Astrocyte (in vitro differentiated cells and primary cell): ENCODE measurements at regions not wholly inside any gene's neighbourhood (a gene's known extent, or its start where the extent isn't known, plus 50 kb on each side); places are given as distances from the start of the nearest gene placed in this dataset.

Experiments
- DNase-seq: peaks from one replicate; pipeline ENCODE4 v3.0.0-alpha.2; 2010; ENCODE audit warnings: low read depth
- FAIRE-seq: peaks from 2 replicates; lab custom pipeline; 2011; peaks lifted over from hg19 to GRCh38; lab: Jason Lieb, UNC
- H2AFZ ChIP-seq: 2 replicates; pipeline ENCODE4 v1.6.0; 2012; ENCODE audit warnings: low read depth, low read length, inconsistent platforms
- H3K27ac ChIP-seq: 2 replicates; pipeline ENCODE4 v1.5.1; 2011; ENCODE audit warnings: low read depth, low read length, inconsistent platforms
- H3K27me3 ChIP-seq: 2 replicates; pipeline ENCODE4 v1.6.0; 2011; ENCODE audit warnings: low read length, inconsistent platforms; ENCODE audit not compliant: insufficient read depth
- H3K36me3 ChIP-seq: 2 replicates; pipeline ENCODE4 v1.5.1; 2011; ENCODE audit warnings: low read length, inconsistent platforms; ENCODE audit not compliant: insufficient read depth
- H3K4me1 ChIP-seq: 2 replicates; pipeline ENCODE4 v1.5.1; 2011; ENCODE audit warnings: low read length, inconsistent platforms; ENCODE audit not compliant: insufficient read depth
- H3K4me2 ChIP-seq: 2 replicates; pipeline ENCODE4 v1.6.0; 2012; ENCODE audit warnings: low read length, inconsistent platforms
- H3K4me3 ChIP-seq: 2 replicates; pipeline ENCODE4 v1.5.1; 2011; ENCODE audit warnings: low read depth, mild to moderate bottlenecking, low read length, inconsistent platforms; ENCODE audit not compliant: insufficient read depth
- H3K79me2 ChIP-seq: 2 replicates; pipeline ENCODE4 v1.6.0; 2012; ENCODE audit warnings: mild to moderate bottlenecking, low read length, inconsistent platforms; ENCODE audit not compliant: insufficient read depth
- H3K9ac ChIP-seq: 2 replicates; pipeline ENCODE4 v1.6.0; 2012; ENCODE audit warnings: mild to moderate bottlenecking, low read length, inconsistent platforms
- H3K9me3 ChIP-seq: 2 replicates; pipeline ENCODE4 v1.5.1; 2012; ENCODE audit warnings: low read depth, mild to moderate bottlenecking, low read length, inconsistent platforms; ENCODE audit not compliant: insufficient read depth
- H4K20me1 ChIP-seq: 2 replicates; pipeline ENCODE4 v1.6.0; 2012; ENCODE audit warnings: low read length, inconsistent platforms; ENCODE audit not compliant: insufficient read depth
- H3K27ac Mint-ChIP-seq: one replicate; pipeline ENCODE4 v1.8.0; 2021; ENCODE audit warnings: mild to moderate bottlenecking, mixed read lengths; ENCODE audit not compliant: unreplicated experiment
- H3K27me3 Mint-ChIP-seq: one replicate; pipeline ENCODE4 v1.8.0; 2021; ENCODE audit warnings: low read depth, mixed read lengths; ENCODE audit not compliant: unreplicated experiment
- H3K36me3 Mint-ChIP-seq: one replicate; pipeline ENCODE4 v1.8.0; 2021; ENCODE audit warnings: low read depth, mixed read lengths; ENCODE audit not compliant: unreplicated experiment
- H3K4me1 Mint-ChIP-seq: one replicate; pipeline ENCODE4 v1.8.0; 2021; ENCODE audit warnings: low read depth, mixed read lengths; ENCODE audit not compliant: unreplicated experiment
- H3K4me3 Mint-ChIP-seq: one replicate; pipeline ENCODE4 v1.8.0; 2021; ENCODE audit warnings: mild to moderate bottlenecking, moderate library complexity, mixed read lengths; ENCODE audit not compliant: unreplicated experiment
- H3K9me3 Mint-ChIP-seq: one replicate; pipeline ENCODE4 v1.8.0; 2021; ENCODE audit warnings: mild to moderate bottlenecking, mixed read lengths; ENCODE audit not compliant: unreplicated experiment
- CTCF ChIP-seq: IDR thresholded peaks from 2 replicates; pipeline ENCODE4 v1.5.1; 2011; ENCODE audit warnings: low read depth, mild to moderate bottlenecking, inconsistent platforms, low read length, moderate library complexity; ENCODE audit not compliant: insufficient read depth
- EZH2 ChIP-seq: IDR thresholded peaks from 2 replicates; pipeline ENCODE4 v1.6.1; 2012; ENCODE audit warnings: mild to moderate bottlenecking, low read length, inconsistent platforms; ENCODE audit not compliant: insufficient read depth

GRCh38 chr2:183487326-183487725 lies 363.1 kb downstream of the NUP35 start:
- no peak overlapping the region for H2AFZ ChIP-seq
- no peak overlapping the region for H3K9ac ChIP-seq
- H3K79me2 ChIP-seq: no peaks in the 10 kb centered on the region
- H3K4me2 ChIP-seq: no peak overlapping the region
- H3K9me3 Mint-ChIP-seq: no peaks in the 10 kb centered on the region
- no peaks in the 10 kb centered on the region for H3K27me3 ChIP-seq
- no peaks in the 10 kb centered on the region for H3K9me3 ChIP-seq
- H3K36me3 ChIP-seq: no peaks in the 10 kb centered on the region
- no peak overlapping the region for H3K27ac Mint-ChIP-seq
- H3K27me3 Mint-ChIP-seq: no peaks in the 10 kb centered on the region
- no peak for FAIRE-seq
- no peaks in the 10 kb centered on the region for H4K20me1 ChIP-seq
- TF ChIP-seq EZH2 (no peak), CTCF (no peak)
- peaks cover 6% of the 10 kb centered on the region for H3K4me1 ChIP-seq
- H3K36me3 Mint-ChIP-seq: no peaks in the 10 kb centered on the region
- no peak for DNase-seq
- H3K4me3 ChIP-seq: no peak overlapping the region
- H3K27ac ChIP-seq: no peak overlapping the region
- peaks cover 2% of the 10 kb centered on the region for H3K4me1 Mint-ChIP-seq
- no peak overlapping the region for H3K4me3 Mint-ChIP-seq

- no peaks in the 10 kb centered on the region for H3K9me3 ChIP-seq
- no peak overlapping the region for H3K27ac Mint-ChIP-seq
- no peak for FAIRE-seq
Measured at GRCh38 chr2:183488421-183488820, 364.2 kb downstream of the NUP35 start.

More at GRCh38 chr2:183488421-183488820, 364.2 kb downstream of the NUP35 start:
- Histone ChIP-seq H4K20me1 (no peaks in the 10 kb centered on the region), H3K27me3 (no peaks in the 10 kb centered on the region), H3K4me2 (no peak overlapping the region), H3K4me3 (no peak overlapping the region), H3K36me3 (no peaks in the 10 kb centered on the region), H3K9ac (no peak overlapping the region), H3K27ac (no peak overlapping the region), H2AFZ (no peak overlapping the region), H3K4me1 (peaks cover 6% of the 10 kb centered on the region), H3K79me2 (no peaks in the 10 kb centered on the region)
- H3K4me1 Mint-ChIP-seq: peaks cover 2% of the 10 kb centered on the region
- no peak for TF ChIP-seq CTCF
- H3K4me3 Mint-ChIP-seq: no peak overlapping the region
- H3K27me3 Mint-ChIP-seq: no peaks in the 10 kb centered on the region
- DNase-seq: no peak
- H3K36me3 Mint-ChIP-seq: no peaks in the 10 kb centered on the region
- H3K9me3 Mint-ChIP-seq: no peaks in the 10 kb centered on the region
